ENCODE measurements at regions not wholly inside any gene's neighbourhood (a gene's known extent, or its start where the extent isn't known, plus 50 kb on each side); places are given as distances from the start of the nearest gene placed in this dataset.

GRCh38 chr3:159660326-159660725 lies 328.3 kb upstream of the IL12A start:
- TF ChIP-seq, protein P1, sequence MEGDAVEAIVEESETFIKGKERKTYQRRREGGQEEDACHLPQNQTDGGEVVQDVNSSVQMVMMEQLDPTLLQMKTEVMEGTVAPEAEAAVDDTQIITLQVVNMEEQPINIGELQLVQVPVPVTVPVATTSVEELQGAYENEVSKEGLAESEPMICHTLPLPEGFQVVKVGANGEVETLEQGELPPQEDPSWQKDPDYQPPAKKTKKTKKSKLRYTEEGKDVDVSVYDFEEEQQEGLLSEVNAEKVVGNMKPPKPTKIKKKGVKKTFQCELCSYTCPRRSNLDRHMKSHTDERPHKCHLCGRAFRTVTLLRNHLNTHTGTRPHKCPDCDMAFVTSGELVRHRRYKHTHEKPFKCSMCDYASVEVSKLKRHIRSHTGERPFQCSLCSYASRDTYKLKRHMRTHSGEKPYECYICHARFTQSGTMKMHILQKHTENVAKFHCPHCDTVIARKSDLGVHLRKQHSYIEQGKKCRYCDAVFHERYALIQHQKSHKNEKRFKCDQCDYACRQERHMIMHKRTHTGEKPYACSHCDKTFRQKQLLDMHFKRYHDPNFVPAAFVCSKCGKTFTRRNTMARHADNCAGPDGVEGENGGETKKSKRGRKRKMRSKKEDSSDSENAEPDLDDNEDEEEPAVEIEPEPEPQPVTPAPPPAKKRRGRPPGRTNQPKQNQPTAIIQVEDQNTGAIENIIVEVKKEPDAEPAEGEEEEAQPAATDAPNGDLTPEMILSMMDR (IDR thresholded peaks at IDR 0.05; ENCODE audit: poor library complexity) = no peak
- TF ChIP-seq EZH2 (IDR thresholded peaks at IDR 0.05; ENCODE audit: borderline replicate concordance) = no peak

Measured in hepatocyte (in vitro differentiated cells).